ENCODE measurements at regions not wholly inside any gene's neighbourhood (a gene's known extent, or its start where the extent isn't known, plus 50 kb on each side); places are given as distances from the start of the nearest gene placed in this dataset.

DNA sequence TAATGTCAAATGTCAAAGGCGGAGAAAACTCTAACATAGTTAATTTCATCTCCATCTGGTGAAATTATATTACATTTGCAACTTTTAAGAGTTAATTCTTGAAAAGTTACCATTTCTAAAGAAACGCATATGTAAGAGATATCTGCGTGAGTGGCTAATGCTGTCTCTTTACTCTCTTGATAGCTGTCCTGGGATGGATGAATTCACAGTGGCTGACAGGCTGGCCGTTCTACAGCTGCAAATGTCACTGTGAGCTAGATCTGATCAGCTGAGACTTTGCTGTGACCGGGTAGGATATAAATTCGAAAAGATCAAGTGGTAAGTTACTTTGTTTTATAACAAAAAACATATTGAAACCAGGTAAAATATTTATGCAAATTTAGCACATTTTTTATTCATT is 557.1 kb upstream of the DDX18 start:
- TF ChIP-seq SUZ12 (IDR thresholded peaks at IDR 0.05) (no peak), BHLHE40 (IDR thresholded peaks at IDR 0.05; ENCODE audit: borderline replicate concordance) (no peak), HDGF (IDR thresholded peaks at IDR 0.05; ENCODE audit: borderline replicate concordance) (no peak), ELF4 (IDR thresholded peaks at IDR 0.05) (no peak), NFRKB (IDR thresholded peaks at IDR 0.05) (no peak), ARNT (IDR thresholded peaks at IDR 0.05) (no peak), FOXM1 (IDR thresholded peaks at IDR 0.05; ENCODE audit: borderline replicate concordance) (no peak), SP1 (IDR thresholded peaks at IDR 0.05) (no peak), ZNF384 (IDR thresholded peaks at IDR 0.05) (no peak), FOXK2 (IDR thresholded peaks at IDR 0.05) (no peak), L3MBTL2 (conservative IDR thresholded peaks at IDR 0.05) (no peak)
- TF ChIP-seq, protein P1, sequence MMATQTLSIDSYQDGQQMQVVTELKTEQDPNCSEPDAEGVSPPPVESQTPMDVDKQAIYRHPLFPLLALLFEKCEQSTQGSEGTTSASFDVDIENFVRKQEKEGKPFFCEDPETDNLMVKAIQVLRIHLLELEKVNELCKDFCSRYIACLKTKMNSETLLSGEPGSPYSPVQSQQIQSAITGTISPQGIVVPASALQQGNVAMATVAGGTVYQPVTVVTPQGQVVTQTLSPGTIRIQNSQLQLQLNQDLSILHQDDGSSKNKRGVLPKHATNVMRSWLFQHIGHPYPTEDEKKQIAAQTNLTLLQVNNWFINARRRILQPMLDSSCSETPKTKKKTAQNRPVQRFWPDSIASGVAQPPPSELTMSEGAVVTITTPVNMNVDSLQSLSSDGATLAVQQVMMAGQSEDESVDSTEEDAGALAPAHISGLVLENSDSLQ (IDR thresholded peaks at IDR 0.05) = no peak

Data from HEK293T (cell line).